ENCODE measurements at regions not wholly inside any gene's neighbourhood (a gene's known extent, or its start where the extent isn't known, plus 50 kb on each side); places are given as distances from the start of the nearest gene placed in this dataset.

- WGBS (ENCODE audit: low lambda C conversion rate, missing lambda C conversion rate) = 91% methylated on average over 4 of the region's 4 CpGs
- TF ChIP-seq CTCF (IDR thresholded peaks at IDR 0.05; ENCODE audit: poor library complexity) = no peak
- Histone ChIP-seq H3K79me2 (no peaks in the 10 kb centered on the region), H3K9me2 (replicated peaks; ENCODE audit: insufficient read depth) (no peaks in the 10 kb centered on the region), H3K36me3 (replicated peaks; ENCODE audit: insufficient read depth, low read depth) (no peaks in the 10 kb centered on the region), H2AFZ (no peak overlapping the region), H3K4me3 (no peak overlapping the region), H4K20me1 (ENCODE audit: insufficient read depth, poor library complexity, severe bottlenecking) (no peaks in the 10 kb centered on the region), H3K4me1 (ENCODE audit: insufficient read depth) (no peaks in the 10 kb centered on the region), H3K4me2 (no peak overlapping the region), H3K27ac (no peak overlapping the region), H3K9me3 (ENCODE audit: low read depth) (no peaks in the 10 kb centered on the region), H3K27me3 (no peaks in the 10 kb centered on the region)
- no peak for DNase-seq (ENCODE audit: low spot score)
These were observed 329.2 kb downstream of the OSTF1 start for GRCh38 chr9:75417471-75417870.

GRCh38 chr9:75418518-75418917 lies 330.2 kb downstream of the OSTF1 start:
- H2AFZ ChIP-seq = no peak overlapping the region
- H4K20me1 ChIP-seq (ENCODE audit: insufficient read depth, poor library complexity, severe bottlenecking) = no peaks in the 10 kb centered on the region
- no peaks in the 10 kb centered on the region for H3K79me2 ChIP-seq
- no peak overlapping the region for H3K27ac ChIP-seq
- no peaks in the 10 kb centered on the region for H3K36me3 ChIP-seq (replicated peaks; ENCODE audit: insufficient read depth, low read depth)
- WGBS (ENCODE audit: low lambda C conversion rate, missing lambda C conversion rate) = 82% methylated on average over 2 of the region's 2 CpGs
- H3K27me3 ChIP-seq = no peaks in the 10 kb centered on the region
- DNase-seq (ENCODE audit: low spot score) = no peak
- no peak for TF ChIP-seq EZH2phosphoT487 (IDR thresholded peaks at IDR 0.05; ENCODE audit: low read depth, severe bottlenecking, unreplicated experiment)
- no peak for TF ChIP-seq EZH2 (IDR thresholded peaks at IDR 0.05; ENCODE audit: borderline replicate concordance)
- no peak for TF ChIP-seq CTCF (IDR thresholded peaks at IDR 0.05; ENCODE audit: poor library complexity)
- no peak overlapping the region for H3K4me2 ChIP-seq
- H3K9me3 ChIP-seq (ENCODE audit: low read depth) = no peaks in the 10 kb centered on the region
- no peaks in the 10 kb centered on the region for H3K4me1 ChIP-seq (ENCODE audit: insufficient read depth)
- H3K4me3 ChIP-seq = no peak overlapping the region
- H3K9me2 ChIP-seq (replicated peaks; ENCODE audit: insufficient read depth) = no peaks in the 10 kb centered on the region

- no peaks in the 10 kb centered on the region for H3K4me1 ChIP-seq (ENCODE audit: insufficient read depth)
- no peaks in the 10 kb centered on the region for H3K79me2 ChIP-seq
- no peak for DNase-seq (ENCODE audit: low spot score)
- no peak overlapping the region for H3K4me3 ChIP-seq
- H2AFZ ChIP-seq = no peak overlapping the region
- no peak overlapping the region for H3K4me2 ChIP-seq
- H3K27me3 ChIP-seq = peaks cover 7% of the 10 kb centered on the region
- no peak overlapping the region for H3K27ac ChIP-seq
- 90% methylated on average over 2 of the region's 2 CpGs for WGBS (ENCODE audit: low lambda C conversion rate, missing lambda C conversion rate)
- TF ChIP-seq EZH2 (IDR thresholded peaks at IDR 0.05; ENCODE audit: borderline replicate concordance) (no peak), CTCF (IDR thresholded peaks at IDR 0.05; ENCODE audit: poor library complexity) (no peak), EZH2phosphoT487 (IDR thresholded peaks at IDR 0.05; ENCODE audit: low read depth, severe bottlenecking, unreplicated experiment) (no peak)
- H3K9me2 ChIP-seq (replicated peaks; ENCODE audit: insufficient read depth) = no peaks in the 10 kb centered on the region
- no peaks in the 10 kb centered on the region for H3K36me3 ChIP-seq (replicated peaks; ENCODE audit: insufficient read depth, low read depth)
- H3K9me3 ChIP-seq (ENCODE audit: low read depth) = no peaks in the 10 kb centered on the region
- H4K20me1 ChIP-seq (ENCODE audit: insufficient read depth, poor library complexity, severe bottlenecking) = no peaks in the 10 kb centered on the region
These were observed 334.7 kb downstream of the OSTF1 start for GRCh38 chr9:75422944-75423522.

Data from hepatocyte (in vitro differentiated cells).